Keratinocyte (primary cell): ENCODE measurements at regions not wholly inside any gene's neighbourhood (a gene's known extent, or its start where the extent isn't known, plus 50 kb on each side); places are given as distances from the start of the nearest gene placed in this dataset.

Experiments
- DNase-seq: peaks from one replicate; pipeline ENCODE4 v3.0.0-alpha.2; 2011; ENCODE audit warnings: low read depth, missing footprints, low spot score
- FAIRE-seq: peaks from 2 replicates; lab custom pipeline; 2011; peaks lifted over from hg19 to GRCh38; lab: Jason Lieb, UNC
- H2AFZ ChIP-seq: 2 replicates; pipeline ENCODE4 v1.6.0; 2012; ENCODE audit warnings: low read length, control low read depth, inconsistent platforms; ENCODE audit not compliant: control insufficient read depth
- H3K27ac ChIP-seq: 2 replicates; pipeline ENCODE4 v1.5.1; 2011; ENCODE audit warnings: low read length; ENCODE audit not compliant: control insufficient read depth, insufficient read depth
- H3K27me3 ChIP-seq: 3 replicates; pipeline ENCODE4 v1.6.0; 2011; ENCODE audit warnings: low read length; ENCODE audit not compliant: control insufficient read depth, insufficient read depth; ENCODE audit errors: extremely low read depth
- H3K36me3 ChIP-seq, 2 experiments: 2 replicates in 1 of 2; 3 replicates in 1 of 2; pipeline ENCODE4 v1.5.1; 2011; ENCODE audit warnings: low read length in 2 of 2, mild to moderate bottlenecking in 1 of 2; ENCODE audit not compliant: control insufficient read depth in 2 of 2, insufficient read depth in 2 of 2; ENCODE audit errors: extremely low read depth in 1 of 2
- H3K4me1 ChIP-seq: 3 replicates; pipeline ENCODE4 v1.5.1; 2011; ENCODE audit warnings: low read length; ENCODE audit not compliant: control insufficient read depth, insufficient read depth; ENCODE audit errors: extremely low read depth
- H3K4me2 ChIP-seq: 3 replicates; pipeline ENCODE4 v1.6.0; 2011; ENCODE audit warnings: low read depth, low read length; ENCODE audit not compliant: control insufficient read depth, insufficient read depth; ENCODE audit errors: extremely low read depth
- H3K4me3 ChIP-seq, 3 experiments: fragments of 200-600 bp in 1 of 3; sonication (generic) in 1 of 3; 2 replicates in 2 of 3; 3 replicates in 1 of 3; pipeline ENCODE4 v1.5.1; 2011 to 2016; ENCODE audit warnings: low read length in 3 of 3, mild to moderate bottlenecking in 3 of 3, control low read depth in 2 of 3, inconsistent platforms in 1 of 3, low read depth in 1 of 3, mixed read lengths in 1 of 3, mixed run types in 1 of 3, moderate library complexity in 1 of 3; ENCODE audit not compliant: control insufficient read depth in 2 of 3, insufficient read depth in 2 of 3; ENCODE audit errors: extremely low read depth in 1 of 3
- H3K79me2 ChIP-seq: 2 replicates; pipeline ENCODE4 v1.6.0; 2012; ENCODE audit warnings: low read length; ENCODE audit not compliant: control insufficient read depth, insufficient read depth
- H3K9ac ChIP-seq: 3 replicates; pipeline ENCODE4 v1.6.0; 2011; ENCODE audit warnings: low read length; ENCODE audit not compliant: control insufficient read depth, insufficient read depth; ENCODE audit errors: extremely low read depth
- H3K9me1 ChIP-seq: 3 replicates; pipeline ENCODE4 v1.6.0; 2011; ENCODE audit warnings: low read length; ENCODE audit not compliant: control insufficient read depth, insufficient read depth; ENCODE audit errors: extremely low read depth
- H3K9me3 ChIP-seq: 2 replicates; pipeline ENCODE4 v1.5.1; 2012; ENCODE audit warnings: low read depth, low read length; ENCODE audit not compliant: control insufficient read depth
- H4K20me1 ChIP-seq: 3 replicates; pipeline ENCODE4 v1.6.0; 2011; ENCODE audit warnings: low read length; ENCODE audit not compliant: control insufficient read depth, insufficient read depth; ENCODE audit errors: extremely low read depth
- CTCF ChIP-seq, 3 experiments: IDR thresholded peaks in 1 of 3; conservative IDR thresholded peaks in 1 of 3; optimal IDR thresholded peaks in 1 of 3; 2 replicates in 2 of 3; 3 replicates in 1 of 3; pipeline versions ENCODE3 to v1.5.1; 2011; ENCODE audit warnings: low read length in 3 of 3, mild to moderate bottlenecking in 3 of 3, moderate library complexity in 2 of 3, control low read depth in 1 of 3, inconsistent platforms in 1 of 3; ENCODE audit not compliant: insufficient read depth in 2 of 3; ENCODE audit errors: extremely low read depth in 1 of 3
- EZH2 ChIP-seq: IDR thresholded peaks from one replicate; pipeline ENCODE4 v1.6.1; 2012; ENCODE audit warnings: inconsistent platforms, mild to moderate bottlenecking, low read length, moderate library complexity
- dilution Hi-C: fragments of 300-500 bp; cut with MboI; formaldehyde crosslinking; loops from one replicate; pipeline ENCODE4 v1.7.0; 2020; ENCODE audit warnings: low sequenced_read_pairs; ENCODE audit not compliant: extremely low pct_ligation_motif_present

- Histone ChIP-seq H3K9me3 (no peaks in the 10 kb centered on the region), H3K4me3 (no peak overlapping the region), H3K4me2 (no peak overlapping the region), H3K9ac (no peak overlapping the region), H3K27me3 (no peaks in the 10 kb centered on the region), H4K20me1 (no peaks in the 10 kb centered on the region), H2AFZ (no peak overlapping the region), H3K79me2 (no peaks in the 10 kb centered on the region), H3K9me1 (no peaks in the 10 kb centered on the region), H3K27ac (no peak overlapping the region), H3K36me3 (no peaks in the 10 kb centered on the region), H3K4me1 (no peaks in the 10 kb centered on the region)
- FAIRE-seq (no peak), DNase-seq (no peak)
- TF ChIP-seq CTCF (optimal IDR thresholded peaks at IDR 0.05 in 1 of 3, IDR thresholded peaks at IDR 0.05 in 1 of 3, conservative IDR thresholded peaks at IDR 0.05 in 1 of 3; ENCODE audit: extremely low read depth in 1 of 3, insufficient read depth in 2 of 3, low read length in 3 of 3) = no peak
- no peak for TF ChIP-seq EZH2
- dilution Hi-C loops = no loop called here
Observed at GRCh38 chr7:46360811-46361210, 439.7 kb upstream of the IGFBP3 start.

- no peaks in the 10 kb centered on the region for H4K20me1 ChIP-seq
- H3K9ac ChIP-seq = no peak overlapping the region
- H3K9me1 ChIP-seq = no peaks in the 10 kb centered on the region
- H3K27me3 ChIP-seq = no peaks in the 10 kb centered on the region
- no peak overlapping the region for H3K4me3 ChIP-seq
- no peak for TF ChIP-seq EZH2
- DNase-seq = no peak
- H3K4me2 ChIP-seq = no peak overlapping the region
- H2AFZ ChIP-seq = no peak overlapping the region
- no peaks in the 10 kb centered on the region for H3K9me3 ChIP-seq
- H3K4me1 ChIP-seq = no peaks in the 10 kb centered on the region
- H3K27ac ChIP-seq = no peak overlapping the region
- no peak for FAIRE-seq
- H3K36me3 ChIP-seq = no peaks in the 10 kb centered on the region
- H3K79me2 ChIP-seq = no peaks in the 10 kb centered on the region
- dilution Hi-C loops = no loop called here
Observed at GRCh38 chr7:46360296-46360695, 439.2 kb upstream of the IGFBP3 start.

- Histone ChIP-seq H4K20me1 (no peaks in the 10 kb centered on the region), H3K4me2 (no peak overlapping the region), H3K4me1 (no peaks in the 10 kb centered on the region), H3K27me3 (no peaks in the 10 kb centered on the region), H3K27ac (no peak overlapping the region), H3K9ac (no peak overlapping the region), H3K79me2 (no peaks in the 10 kb centered on the region), H2AFZ (no peak overlapping the region), H3K9me1 (no peaks in the 10 kb centered on the region), H3K4me3 (no peak overlapping the region), H3K9me3 (no peaks in the 10 kb centered on the region), H3K36me3 (no peaks in the 10 kb centered on the region)
- FAIRE-seq = no peak
- no peak for DNase-seq
- TF ChIP-seq EZH2 = no peak
- no peak for TF ChIP-seq CTCF (optimal IDR thresholded peaks at IDR 0.05 in 1 of 3, IDR thresholded peaks at IDR 0.05 in 1 of 3, conservative IDR thresholded peaks at IDR 0.05 in 1 of 3; ENCODE audit: extremely low read depth in 1 of 3, insufficient read depth in 2 of 3, low read length in 3 of 3)
- dilution Hi-C loops = loop anchor here (10.0 kb wide), 1 partner anchor 433 kb away; the partner anchor contains the start of gene IGFBP3
Observed at GRCh38 chr7:46357851-46358250, 436.8 kb upstream of the IGFBP3 start.
